GM19043 (cell line): ENCODE measurements at regions not wholly inside any gene's neighbourhood (a gene's known extent, or its start where the extent isn't known, plus 50 kb on each side); places are given as distances from the start of the nearest gene placed in this dataset.
"Not testable (repeated sequence)": the region's sequence is repeated elsewhere in the genome, so short reads cannot be mapped to it uniquely, and the experiment has no call there.

Experiments
- ATAC-seq: cut with Tn5 transposase; IDR thresholded peaks from one replicate; pipeline ENCODE4 v1.9.1; 2021; ENCODE audit warnings: low read depth; ENCODE audit not compliant: unreplicated experiment

DNA sequence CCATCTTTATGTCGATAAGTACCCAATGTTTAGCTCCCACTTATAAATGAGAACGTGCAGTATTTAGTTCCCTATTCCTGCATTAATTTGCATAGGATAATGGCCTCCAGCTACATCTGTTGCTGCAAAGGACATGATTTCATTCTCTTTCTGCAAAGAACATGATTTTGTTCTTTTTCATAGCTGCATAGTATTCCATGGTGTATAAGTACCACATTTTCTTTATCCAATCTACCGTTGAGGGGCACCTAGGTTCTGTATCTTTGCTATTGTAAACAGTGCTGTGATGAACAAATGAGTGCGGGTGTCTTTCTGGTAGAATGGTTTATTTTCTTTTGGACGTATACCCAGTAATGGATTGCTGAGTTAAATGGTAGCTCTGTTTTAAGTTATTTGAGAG, 63.0 kb downstream of the HLX start:
- ATAC-seq, result no peak

- not testable (repeated sequence) for ATAC-seq
These were observed 63.7 kb downstream of the HLX start for GRCh38 chr1:220942914-220943313.

GRCh38 chr1:220943319-220943996, 64.2 kb downstream of the HLX start:
- ATAC-seq, result no peak

DNA sequence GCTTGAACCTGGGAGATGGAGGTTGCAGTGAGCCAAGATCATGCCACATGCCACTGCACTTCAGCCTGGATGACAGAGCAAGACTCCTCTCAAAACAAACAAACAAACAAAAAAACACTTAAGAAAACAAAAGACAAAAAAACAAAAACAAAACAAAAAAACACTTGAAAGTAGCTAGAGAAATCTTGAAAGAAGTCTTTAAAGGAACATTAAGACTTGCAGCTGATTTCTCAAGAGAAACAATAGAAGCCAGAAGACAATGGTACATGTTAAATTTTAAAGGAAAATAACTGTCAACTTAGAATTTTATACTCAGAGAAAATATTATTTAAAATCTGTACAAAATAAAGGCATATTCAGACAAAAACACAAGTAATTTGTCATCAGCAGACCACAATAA, 71.3 kb downstream of the HLX start:
- no peak for ATAC-seq

GRCh38 chr1:220952961-220953643, 73.9 kb downstream of the HLX start:
- no peak for ATAC-seq

DNA sequence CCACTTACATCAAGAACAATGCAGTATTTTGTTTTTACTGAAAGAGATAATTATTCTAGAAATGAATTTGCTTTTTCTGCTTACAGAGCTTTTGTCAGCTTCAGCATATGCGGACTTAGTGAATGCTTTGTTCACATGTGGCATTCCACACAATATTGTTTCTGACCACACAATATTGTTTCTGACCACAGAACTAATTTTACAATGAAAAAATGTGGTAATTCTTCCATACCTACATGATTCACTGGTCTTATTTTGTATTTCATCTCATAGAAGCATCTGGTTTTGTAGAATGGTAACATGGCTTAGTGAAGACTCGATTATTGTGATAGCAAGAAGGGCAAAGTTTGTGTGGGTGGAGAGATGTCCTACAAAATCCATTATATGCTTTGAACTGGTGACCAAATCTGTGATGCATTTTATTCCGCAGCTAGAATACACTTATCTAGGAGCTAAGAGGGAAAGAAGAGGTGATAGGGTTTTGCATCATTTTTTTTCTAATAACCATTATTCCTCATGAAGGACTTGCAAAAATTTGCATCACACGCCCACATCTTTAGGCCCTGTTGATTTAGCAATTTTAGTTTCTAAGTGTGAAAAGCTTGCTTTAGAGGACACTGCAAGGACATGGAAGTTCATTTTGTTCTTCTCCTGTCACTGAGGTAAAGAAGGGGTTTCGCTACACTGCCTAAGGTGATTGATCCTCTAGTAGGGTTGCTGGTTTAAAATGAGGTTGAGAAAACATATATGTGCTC, 75.3 kb downstream of the HLX start:
- no peak for ATAC-seq

DNA sequence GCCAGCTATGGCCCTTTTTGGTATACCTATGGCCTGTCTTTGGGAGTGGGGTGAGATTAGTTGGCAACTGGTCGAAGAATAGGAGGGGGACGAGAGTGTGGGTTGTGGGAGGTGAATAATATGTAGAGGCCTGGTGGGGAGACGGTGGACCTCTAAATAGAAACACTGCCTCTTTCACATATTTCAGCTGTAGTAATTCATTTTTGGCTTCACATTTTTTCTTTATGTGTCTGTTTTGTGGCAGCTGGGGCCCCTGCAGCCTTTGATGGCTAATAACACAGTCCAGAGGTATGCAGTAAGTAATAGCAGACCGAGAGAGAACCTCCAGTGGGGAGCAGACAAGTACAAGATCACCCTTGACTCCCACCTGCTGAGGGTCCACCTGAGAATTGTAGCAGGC, 75.9 kb downstream of the HLX start:
- no peak for ATAC-seq

DNA sequence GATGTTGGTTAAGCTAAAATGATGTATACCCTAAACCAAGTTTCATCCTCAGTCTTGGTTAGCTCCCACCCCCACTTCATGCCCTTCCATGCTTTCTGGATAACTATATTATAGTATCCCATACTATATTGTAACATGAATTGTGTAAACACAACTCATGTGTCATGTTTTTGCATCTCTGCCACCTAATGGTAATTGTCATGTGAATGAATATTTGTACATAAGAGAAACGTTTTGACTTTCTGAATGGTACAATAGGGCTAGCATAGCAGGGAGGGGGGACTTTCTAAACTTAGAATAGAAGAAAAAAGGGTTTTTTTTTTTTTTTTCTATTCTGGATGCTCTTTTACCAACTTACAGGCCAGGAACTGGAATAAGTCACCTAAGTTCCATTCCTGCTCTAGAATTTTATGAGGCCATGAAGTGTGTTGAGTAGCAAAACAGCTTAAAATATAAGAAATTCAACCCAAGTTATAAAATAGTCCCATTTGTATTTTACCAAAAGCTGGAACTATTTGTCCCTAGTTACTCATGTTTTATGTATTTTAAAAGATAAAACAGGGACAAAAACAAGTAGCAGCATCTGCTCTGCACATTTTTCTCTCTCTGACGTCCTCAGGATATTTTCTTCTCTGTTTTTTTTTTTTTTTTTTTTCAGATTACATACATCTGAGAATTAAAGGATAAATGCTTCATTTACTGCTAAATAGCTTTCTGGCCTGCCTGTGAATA, 77.4 kb downstream of the HLX start:
- ATAC-seq, result no peak

DNA sequence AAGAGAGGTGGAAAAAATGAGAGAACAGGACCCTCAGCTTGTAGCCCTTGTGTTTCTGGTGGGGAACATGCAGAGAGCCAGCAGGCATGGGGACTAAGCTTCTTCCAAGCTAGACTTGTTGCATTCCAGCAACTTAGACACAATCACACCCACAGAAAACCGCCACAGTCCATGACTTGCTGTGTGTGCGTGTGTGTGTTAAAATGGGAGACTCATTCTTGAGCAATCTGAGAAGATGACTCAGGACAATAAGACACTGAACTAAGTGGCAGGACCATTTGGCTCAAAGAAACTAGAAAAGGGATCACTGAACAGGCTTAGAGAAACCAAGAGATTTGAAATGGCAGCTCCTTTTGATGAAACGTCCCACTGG, 78.0 kb downstream of the HLX start:
- no peak for ATAC-seq

- ATAC-seq, result no peak
These were observed 79.0 kb downstream of the HLX start for GRCh38 chr1:220958234-220958633.

DNA sequence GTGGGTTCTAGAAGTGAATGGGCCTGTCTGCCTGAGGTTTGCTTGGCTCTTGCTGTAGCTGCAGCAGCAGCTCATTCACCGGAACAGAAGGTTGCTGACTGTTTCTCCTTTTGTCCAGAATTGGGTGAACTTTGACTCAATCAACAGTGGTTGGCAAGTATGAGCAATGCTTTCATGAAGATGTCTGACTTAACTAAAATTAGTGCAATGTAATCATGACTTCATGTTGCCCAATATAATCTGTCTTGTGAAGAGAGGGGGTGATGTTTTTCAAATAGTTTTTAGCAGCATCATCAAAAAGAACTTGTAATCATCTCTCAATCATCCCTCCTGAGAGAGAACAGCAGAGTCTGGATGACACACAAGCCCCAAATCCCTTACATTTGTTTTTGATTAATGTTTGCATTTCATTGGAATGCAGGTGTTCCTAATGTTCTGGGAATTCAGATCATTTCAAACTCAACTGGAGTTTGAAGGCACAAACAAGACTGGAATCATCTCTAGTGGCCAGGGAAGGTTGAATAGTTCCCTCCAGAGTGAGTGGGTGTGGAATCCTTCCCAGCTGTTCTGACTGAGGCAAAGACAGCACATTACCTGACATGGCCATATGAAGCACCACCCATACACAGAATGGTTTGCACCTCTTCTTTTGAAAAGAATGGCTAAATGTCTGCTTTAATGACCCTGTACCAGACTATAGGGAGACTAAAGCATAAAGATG, 82.9 kb downstream of the HLX start:
- no peak for ATAC-seq

DNA sequence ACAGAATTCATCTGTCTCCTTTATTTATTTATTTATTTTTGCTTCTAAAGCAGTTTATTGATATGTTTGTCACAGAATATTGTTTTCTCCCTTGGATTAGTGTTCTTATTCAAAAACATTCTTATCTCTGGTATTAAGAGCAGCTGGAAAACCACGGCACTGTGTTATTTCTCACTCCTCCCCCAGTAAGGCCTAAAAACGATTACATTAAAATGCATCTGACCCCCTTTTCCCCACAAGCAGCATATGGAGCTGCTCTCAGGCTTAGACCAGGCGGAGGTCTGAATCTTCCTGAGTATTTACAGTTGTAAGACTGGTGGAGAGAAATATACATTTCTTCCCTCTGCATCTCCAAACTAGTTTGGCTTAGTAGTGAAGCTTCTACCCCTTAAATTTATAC, 86.8 kb downstream of the HLX start:
- no peak for ATAC-seq

- ATAC-seq, result no peak
These were observed 87.2 kb downstream of the HLX start for GRCh38 chr1:220966473-220966872.

- no peak for ATAC-seq
These were observed 87.8 kb downstream of the HLX start for GRCh38 chr1:220966881-220967611.

GRCh38 chr1:220967911-220968310, 88.7 kb downstream of the HLX start:
- no peak for ATAC-seq

GRCh38 chr1:220969281-220969680, 90.0 kb downstream of the HLX start:
- ATAC-seq, result not testable (repeated sequence)

DNA sequence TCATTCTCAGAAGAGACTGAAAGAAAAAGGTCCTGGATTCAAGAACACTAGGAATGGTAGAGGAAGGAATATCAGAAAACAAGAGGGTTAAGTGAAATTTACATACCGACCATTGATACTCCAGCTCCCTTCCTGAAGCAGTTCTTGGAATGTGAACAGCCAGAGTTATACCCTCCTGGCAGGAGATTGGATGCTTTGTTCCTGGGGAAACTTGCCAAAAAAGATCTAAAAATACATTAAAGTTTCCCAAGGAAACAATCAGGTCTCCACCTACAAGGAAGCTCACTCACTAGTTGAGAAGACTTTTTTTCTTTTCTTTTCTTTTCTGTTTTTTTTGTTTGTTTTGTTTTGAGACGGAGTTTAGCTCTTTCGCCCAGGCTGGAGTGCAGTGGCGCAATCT, 91.1 kb downstream of the HLX start:
- no peak for ATAC-seq

- ATAC-seq, result no peak
These were observed 92.0 kb downstream of the HLX start for GRCh38 chr1:220971221-220971620.

DNA sequence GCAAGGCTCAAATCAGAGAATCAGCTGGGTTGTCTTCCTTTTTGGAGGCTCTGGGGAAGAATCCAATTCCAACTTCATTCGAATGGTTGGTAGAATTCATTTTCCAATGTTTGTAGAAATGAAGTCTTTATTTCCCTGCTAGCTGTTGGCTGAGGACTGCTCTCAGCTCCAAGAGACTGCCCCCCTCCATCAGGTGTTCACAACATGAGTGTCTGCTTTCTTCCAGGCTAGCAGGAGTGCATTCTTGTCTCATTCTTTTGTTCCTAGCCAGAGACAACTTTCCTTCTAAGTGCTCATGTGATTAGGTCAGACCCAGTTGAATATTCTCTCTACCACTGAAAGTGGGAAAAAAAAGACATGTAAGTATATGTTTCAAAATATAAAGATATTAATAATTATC, 95.2 kb downstream of the HLX start:
- no peak for ATAC-seq

- ATAC-seq, result no peak
These were observed 97.1 kb downstream of the HLX start for GRCh38 chr1:220976390-220976789.
